ENCODE measurements at regions not wholly inside any gene's neighbourhood (a gene's known extent, or its start where the extent isn't known, plus 50 kb on each side); places are given as distances from the start of the nearest gene placed in this dataset.

- Histone ChIP-seq H3K9ac (ENCODE audit: low read length) (no peak overlapping the region), H3K27ac (ENCODE audit: low read depth, low read length) (no peak overlapping the region), H3K4me2 (ENCODE audit: low read length) (no peak overlapping the region), H3K79me2 (ENCODE audit: insufficient read depth, low read length) (no peaks in the 10 kb centered on the region), H3K36me3 (ENCODE audit: control insufficient read depth in 1 of 2, insufficient read depth in 2 of 2, low read length in 2 of 2) (no peaks in the 10 kb centered on the region), H3K4me1 (ENCODE audit: control insufficient read depth in 1 of 2, insufficient read depth in 2 of 2, low read length in 2 of 2) (no peaks in the 10 kb centered on the region), H3K9me2 (ENCODE audit: insufficient read depth) (no peaks in the 10 kb centered on the region), H3K9me3 (ENCODE audit: control insufficient read depth in 1 of 2, insufficient read depth in 1 of 2, low read depth in 1 of 2, low read length in 2 of 2) (no peaks in the 10 kb centered on the region), H3K27me3 (ENCODE audit: insufficient read depth, low read length) (no peaks in the 10 kb centered on the region), H3K4me3 (replicated peaks in 1 of 2; ENCODE audit: low read depth in 1 of 2, low read length in 2 of 2) (no peak overlapping the region), H2AFZ (ENCODE audit: low read depth, low read length, poor library complexity, severe bottlenecking) (no peak overlapping the region), H4K20me1 (ENCODE audit: insufficient read depth) (no peaks in the 10 kb centered on the region)
- RAD21 ChIA-PET (ENCODE audit: low non-redundant PET in 1 of 2, low total read pairs in 2 of 2, uncharacterized antibody in 2 of 2, unreplicated experiment in 2 of 2), result no interaction called here
- DNase-seq (ENCODE audit: low read depth, low spot score), result no peak
- no TSS peak for BruUV-seq (replicated peaks)
- intact Hi-C loops (cut with micrococcal nuclease), result no loop called here
- TF ChIP-seq FOSL1 (IDR thresholded peaks at IDR 0.05; ENCODE audit: low read depth), result no peak
- no peak for TF ChIP-seq ATF3 (IDR thresholded peaks at IDR 0.05)
- no peak for TF ChIP-seq ZNF274 (IDR thresholded peaks at IDR 0.05; ENCODE audit: low read depth, low read length)
- no peak for TF ChIP-seq RAD21 (IDR thresholded peaks at IDR 0.05; ENCODE audit: low read depth)
- no peak for TF ChIP-seq ELF1 (IDR thresholded peaks at IDR 0.05; ENCODE audit: borderline replicate concordance, low read depth)
- TF ChIP-seq POLR2AphosphoS5 (IDR thresholded peaks at IDR 0.05; ENCODE audit: low read depth, low read length), result no peak
- no peak for TF ChIP-seq SRF (IDR thresholded peaks at IDR 0.05; ENCODE audit: low read depth)
- TF ChIP-seq EGR1 (IDR thresholded peaks at IDR 0.05; ENCODE audit: low read depth), result no peak
- TF ChIP-seq REST (IDR thresholded peaks at IDR 0.05; ENCODE audit: low read depth), result no peak
- no peak for TF ChIP-seq EZH2 (IDR thresholded peaks at IDR 0.05)
- no peak for TF ChIP-seq TCF7L2 (IDR thresholded peaks at IDR 0.05; ENCODE audit: borderline replicate concordance, extremely low read depth, insufficient read depth, insufficient read length)
- no peak for TF ChIP-seq CTCF (IDR thresholded peaks at IDR 0.05 in 2 of 3, conservative IDR thresholded peaks at IDR 0.05 in 1 of 3; ENCODE audit: borderline replicate concordance in 1 of 3, insufficient read depth in 1 of 3, low read depth in 2 of 3, low read length in 2 of 3)
- TF ChIP-seq SIN3A (IDR thresholded peaks at IDR 0.05; ENCODE audit: low read depth), result no peak
- no peak for TF ChIP-seq YY1 (IDR thresholded peaks at IDR 0.05; ENCODE audit: extremely low read depth, insufficient replicate concordance, low read depth, low read length)
- TF ChIP-seq ZBTB33 (IDR thresholded peaks at IDR 0.05; ENCODE audit: extremely low read depth, insufficient replicate concordance, low read length), result no peak
- ATAC-seq, result no peak
- CTCF ChIA-PET, result no interaction called here
- POLR2A ChIA-PET, result no interaction called here
These were observed 493.3 kb downstream of the RFC3 start for GRCh38 chr13:34311251-34311650.
